WTC11 (cell line): ENCODE measurements at regions not wholly inside any gene's neighbourhood (a gene's known extent, or its start where the extent isn't known, plus 50 kb on each side); places are given as distances from the start of the nearest gene placed in this dataset.
"Not testable (repeated sequence)": the region's sequence is repeated elsewhere in the genome, so short reads cannot be mapped to it uniquely, and the experiment has no call there.

ENCODE experiments used
- ATAC-seq: fragments of 200-7000 bp; cut with Tn5 transposase; 2 replicates; pipeline ENCODE4 v1.10.0; 2021; ENCODE audit warnings: mild to moderate bottlenecking, moderate library complexity
- CTCF ChIA-PET: fragments of 300-600 bp; sonication (Branson Sonifier 250); formaldehyde crosslinking; loops from one replicate; lab custom pipeline; 2021; ENCODE audit warnings: antibody characterized with exemption; lab: Charles Lee
- POLR2A ChIA-PET: fragments of 350-600 bp; sonication (Branson Sonifier 250); formaldehyde crosslinking; loops from one replicate; lab custom pipeline; 2021; ENCODE audit warnings: antibody characterized with exemption; lab: Charles Lee
- DNase-seq: peaks from one replicate; pipeline ENCODE4 v3.0.0; 2021; ENCODE audit warnings: low spot score
- H3K27ac Mint-ChIP-seq: 2 replicates; pipeline ENCODE4 v1.8.0; 2021; ENCODE audit warnings: mixed read lengths
- H3K27me3 Mint-ChIP-seq: 2 replicates; pipeline ENCODE4 v1.8.0; 2021; ENCODE audit warnings: low read depth, mild to moderate bottlenecking, moderate library complexity, mixed read lengths
- H3K36me3 Mint-ChIP-seq: 2 replicates; pipeline ENCODE4 v1.8.0; 2021; ENCODE audit warnings: mixed read lengths
- H3K4me1 Mint-ChIP-seq: 2 replicates; pipeline ENCODE4 v1.8.0; 2022; ENCODE audit warnings: mixed read lengths
- H3K4me3 Mint-ChIP-seq: 2 replicates; pipeline ENCODE4 v1.8.0; 2021; ENCODE audit warnings: mild to moderate bottlenecking, moderate library complexity, mixed read lengths
- H3K9me3 Mint-ChIP-seq: 2 replicates; pipeline ENCODE4 v1.8.0; 2021; ENCODE audit warnings: mixed read lengths
- ARID4B ChIP-seq: sonication (generic); formaldehyde crosslinking; IDR thresholded peaks from 2 replicates; pipeline ENCODE4 v1.8.0; 2023; ENCODE audit warnings: missing genetic modification reagents, mild to moderate bottlenecking, borderline replicate concordance
- ATF2 ChIP-seq: sonication (generic); formaldehyde crosslinking; IDR thresholded peaks from 2 replicates; pipeline ENCODE4 v1.8.1; 2022; ENCODE audit warnings: low read depth, missing genetic modification reagents, borderline replicate concordance
- CREM ChIP-seq: sonication (generic); formaldehyde crosslinking; IDR thresholded peaks from 2 replicates; pipeline ENCODE4 v1.8.1; 2022; ENCODE audit warnings: mild to moderate bottlenecking, missing genetic modification reagents, moderate library complexity
- CTCF ChIP-seq: fragments of 200-600 bp; IDR thresholded peaks from 2 replicates; pipeline ENCODE4 v1.8.0; 2022; ENCODE audit warnings: antibody characterized with exemption
- E2F1 ChIP-seq: sonication (generic); formaldehyde crosslinking; IDR thresholded peaks from 2 replicates; pipeline ENCODE4 v1.8.0; 2022; ENCODE audit warnings: mild to moderate bottlenecking, missing genetic modification reagents
- ESRRA ChIP-seq: sonication (generic); formaldehyde crosslinking; IDR thresholded peaks from 2 replicates; pipeline ENCODE4 v1.8.1; 2022; ENCODE audit warnings: mild to moderate bottlenecking, missing genetic modification reagents, borderline replicate concordance
- JUN ChIP-seq: sonication (generic); formaldehyde crosslinking; IDR thresholded peaks from 2 replicates; pipeline ENCODE4 v1.8.0; 2023; ENCODE audit warnings: mild to moderate bottlenecking, missing genetic modification reagents
- NFE2L1 ChIP-seq: sonication (generic); formaldehyde crosslinking; IDR thresholded peaks from 2 replicates; pipeline ENCODE4 v1.8.1; 2023; ENCODE audit warnings: missing genetic modification reagents
- NR1H2 ChIP-seq: sonication (generic); formaldehyde crosslinking; IDR thresholded peaks from 2 replicates; pipeline ENCODE4 v1.9.0; 2021; ENCODE audit warnings: mild to moderate bottlenecking, moderate library complexity, missing genetic modification reagents
- RORB ChIP-seq: fragments of 250-450 bp; sonication (Bioruptor Pico); IDR thresholded peaks from 2 replicates; pipeline ENCODE4 v1.9.0; 2021; ENCODE audit warnings: mild to moderate bottlenecking
- STAT6 ChIP-seq: sonication (generic); formaldehyde crosslinking; conservative IDR thresholded peaks from 2 replicates; pipeline ENCODE4 v1.8.1; 2023; ENCODE audit warnings: mild to moderate bottlenecking, low read depth, missing genetic modification reagents, moderate library complexity
- ZNF396 ChIP-seq: fragments of 250-450 bp; sonication (Bioruptor Pico); IDR thresholded peaks from 2 replicates; pipeline ENCODE4 v1.8.0; 2021; ENCODE audit warnings: mild to moderate bottlenecking, moderate library complexity, borderline replicate concordance
- ZSCAN18 ChIP-seq: fragments of 250-450 bp; sonication (Bioruptor Pico); IDR thresholded peaks from 2 replicates; pipeline ENCODE4 v2.1.2; 2022; ENCODE audit warnings: mild to moderate bottlenecking, moderate library complexity

GRCh38 chr7:155384751-155385150, 73.2 kb upstream of the EN2 start (continued):
- TF ChIP-seq JUN (CRISPR knock-in tag) (no peak), STAT6 (CRISPR knock-in tag) (no peak), NFE2L1 (CRISPR knock-in tag) (no peak), RORB (CRISPR knock-in tag) (no peak), ZSCAN18 (CRISPR knock-in tag) (no peak), NR1H2 (CRISPR knock-in tag) (no peak), CTCF (no peak), ATF2 (CRISPR knock-in tag) (no peak), ZNF396 (CRISPR knock-in tag) (no peak), ESRRA (CRISPR knock-in tag) (no peak), ARID4B (CRISPR knock-in tag) (no peak), E2F1 (CRISPR knock-in tag) (no peak), CREM (no peak)

- CTCF ChIA-PET: interaction anchor here (0.8 to 2.0 kb wide), 4 partner anchors 13 to 65 kb away, joined by 3 to 7 read pairs (median 4); no protein-coding TSS in a partner anchor
- peaks cover 14% of the 10 kb centered on the region for H3K4me1 Mint-ChIP-seq
- H3K9me3 Mint-ChIP-seq, POLR2A ChIA-PET, H3K27ac Mint-ChIP-seq, ATAC-seq, DNase-seq, H3K36me3 Mint-ChIP-seq: not testable (repeated sequence)
- H3K27me3 Mint-ChIP-seq: peaks cover 85% of the 10 kb centered on the region
- H3K4me3 Mint-ChIP-seq: peak overlapping the region; percentile 40
Observed at GRCh38 chr7:155385182-155385581, 72.7 kb upstream of the EN2 start.
